Urothelium cell line (cell line): ENCODE measurements at regions not wholly inside any gene's neighbourhood (a gene's known extent, or its start where the extent isn't known, plus 50 kb on each side); places are given as distances from the start of the nearest gene placed in this dataset.

Experiments used
- DNase-seq: peaks from one replicate; pipeline ENCODE4 v3.0.0; 2011; ENCODE audit warnings: low spot score, mixed read lengths
- FAIRE-seq: peaks from 2 replicates; lab custom pipeline; 2011; peaks lifted over from hg19 to GRCh38; lab: Jason Lieb, UNC

DNA sequence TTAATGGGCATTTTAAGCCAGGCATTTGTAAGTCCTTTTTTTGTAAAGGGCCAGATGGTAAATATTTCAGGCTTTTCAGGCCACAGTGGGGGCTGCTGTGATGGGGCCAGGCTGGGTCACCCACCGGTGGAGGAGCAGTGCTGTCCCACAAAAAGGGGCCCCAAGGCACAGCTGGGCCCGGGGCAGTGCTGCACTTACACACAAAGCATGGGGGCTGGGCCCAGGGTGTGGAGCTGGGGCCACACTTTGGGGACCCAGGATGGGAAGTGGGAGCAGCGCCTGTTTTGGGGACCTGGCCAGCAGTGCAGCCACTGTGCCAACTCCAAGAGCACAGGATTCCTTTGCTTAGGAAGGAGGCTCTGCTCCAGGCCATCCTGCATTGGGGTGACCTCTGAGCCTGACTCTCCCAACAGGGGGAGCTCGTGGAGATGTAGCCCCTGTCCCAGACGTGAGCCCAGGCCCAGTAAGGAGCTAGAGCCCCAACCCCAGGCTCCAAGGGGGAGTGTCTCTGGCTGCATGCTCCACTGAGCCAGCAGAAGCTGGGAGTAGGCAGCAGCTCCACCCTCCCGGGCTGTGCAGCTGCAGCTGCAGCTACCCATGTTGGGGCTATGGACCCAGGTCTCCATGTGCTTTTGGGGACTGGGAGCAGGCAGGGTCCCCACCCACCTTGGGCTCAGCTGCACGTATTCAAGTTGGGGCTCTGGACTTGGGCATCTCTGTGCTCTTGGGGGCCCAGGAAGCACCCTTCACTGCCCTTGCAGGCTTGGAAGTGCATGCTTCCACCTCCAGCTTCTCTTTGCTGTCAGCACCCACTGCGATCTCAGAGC lies 1036.5 kb upstream of the CNTNAP5 start:
- FAIRE-seq (no peak), DNase-seq (no peak)

DNA sequence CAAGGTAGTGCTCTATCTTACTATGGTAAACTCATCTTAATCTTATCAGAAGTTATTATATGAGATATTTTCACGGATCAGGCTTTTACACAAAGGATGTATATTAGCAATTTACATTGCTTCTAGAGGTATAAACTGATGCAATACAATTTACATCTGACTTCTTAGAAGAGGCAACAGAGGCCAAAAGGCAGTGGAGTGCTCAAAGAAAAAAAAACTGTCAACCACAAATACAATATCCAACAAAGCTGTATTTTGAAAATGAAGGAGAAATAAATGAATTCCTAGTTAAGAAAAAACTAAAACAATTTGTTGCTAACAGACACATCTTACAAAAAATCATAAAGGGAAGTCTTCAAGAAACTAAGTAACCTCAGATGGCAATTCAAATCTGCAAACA lies 1031.5 kb upstream of the CNTNAP5 start:
- FAIRE-seq (no peak), DNase-seq (no peak)

DNA sequence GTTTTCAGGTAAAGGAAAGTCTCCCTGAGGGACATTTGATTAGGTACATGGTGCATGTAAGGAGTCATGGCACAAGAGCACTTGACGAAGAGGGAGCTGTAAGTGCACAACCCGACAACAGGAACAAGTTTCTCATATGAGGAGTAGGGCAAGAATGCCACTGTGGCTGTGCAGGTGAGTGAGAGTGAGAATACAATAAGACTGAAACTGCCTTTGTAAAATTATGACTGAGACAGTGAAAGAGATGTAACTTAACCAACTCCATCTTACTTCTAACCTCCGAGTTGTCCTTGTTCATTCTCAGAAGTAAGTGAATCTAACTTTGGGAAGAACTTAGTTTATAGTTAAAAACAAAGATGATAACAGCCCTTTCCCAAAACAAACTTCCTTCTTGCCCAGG lies 1025.8 kb upstream of the CNTNAP5 start:
- FAIRE-seq (peak; percentile 17), DNase-seq (no peak)

DNA sequence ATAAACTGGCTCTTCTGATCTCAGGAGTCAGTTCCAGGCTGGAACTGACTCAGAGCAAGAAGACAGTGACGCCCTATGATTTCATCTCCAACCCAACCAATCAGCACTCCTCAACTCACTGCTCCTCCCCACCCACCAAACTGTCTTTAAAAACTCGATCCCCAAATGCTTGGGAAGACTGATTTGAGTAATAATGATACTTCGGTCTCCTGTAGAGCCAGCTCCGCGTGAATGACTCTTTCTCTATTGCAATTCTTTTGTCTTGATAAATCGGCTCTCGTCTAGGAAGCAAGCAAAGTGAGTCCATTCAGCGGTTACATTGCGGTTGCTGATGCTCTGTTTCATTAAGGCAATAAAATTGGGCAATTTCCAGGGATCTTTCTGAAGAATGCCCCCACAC lies 1025.3 kb upstream of the CNTNAP5 start:
- FAIRE-seq (no peak), DNase-seq (no peak)

DNA sequence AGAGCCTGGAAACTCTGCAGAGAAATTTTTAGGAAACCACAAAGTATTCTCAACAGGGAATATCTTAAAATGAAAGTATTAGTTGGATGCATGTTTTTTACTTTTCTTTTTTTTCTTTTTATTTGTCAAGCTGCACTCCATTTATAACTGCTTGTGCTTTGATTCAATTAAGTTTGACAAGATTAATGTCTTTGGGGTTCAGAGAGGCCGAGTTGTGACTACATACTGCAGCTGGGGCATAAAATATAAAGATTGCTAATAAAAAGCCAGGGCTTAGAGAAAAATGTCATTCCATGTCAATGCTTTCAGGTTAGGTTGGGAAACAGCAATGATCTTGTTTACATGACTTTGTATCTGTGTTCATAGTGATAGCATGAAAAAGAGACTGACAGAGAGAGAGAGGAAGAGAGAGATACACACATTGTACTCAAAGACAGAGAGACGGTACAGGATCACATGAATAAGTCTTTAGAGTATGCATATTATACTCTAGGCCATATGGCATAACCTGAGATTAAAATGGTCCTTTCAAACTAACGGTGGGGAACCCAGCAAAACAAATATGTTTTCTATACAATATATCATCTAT lies 1022.3 kb upstream of the CNTNAP5 start:
- FAIRE-seq: no peak
- DNase-seq: no peak

DNA sequence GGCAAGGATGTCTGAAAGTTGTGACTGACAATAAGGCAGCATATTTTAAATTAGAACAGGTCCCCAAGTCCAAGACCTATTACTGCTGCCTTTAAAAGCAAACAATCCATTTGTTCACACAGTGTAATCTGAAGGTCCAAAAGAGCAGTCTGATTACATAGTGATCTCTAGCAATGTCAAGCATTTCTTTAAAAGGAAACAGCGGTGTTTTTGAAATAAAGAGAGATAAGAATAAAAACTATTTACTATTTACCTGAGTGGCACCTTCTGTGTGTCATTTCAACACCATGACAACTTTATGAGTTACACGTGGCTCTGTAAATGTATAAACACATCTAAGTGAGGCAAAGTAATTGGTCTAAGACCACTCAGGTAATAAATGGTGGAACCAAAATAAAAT lies 1009.9 kb upstream of the CNTNAP5 start:
- no peak for DNase-seq
- FAIRE-seq: no peak

DNA sequence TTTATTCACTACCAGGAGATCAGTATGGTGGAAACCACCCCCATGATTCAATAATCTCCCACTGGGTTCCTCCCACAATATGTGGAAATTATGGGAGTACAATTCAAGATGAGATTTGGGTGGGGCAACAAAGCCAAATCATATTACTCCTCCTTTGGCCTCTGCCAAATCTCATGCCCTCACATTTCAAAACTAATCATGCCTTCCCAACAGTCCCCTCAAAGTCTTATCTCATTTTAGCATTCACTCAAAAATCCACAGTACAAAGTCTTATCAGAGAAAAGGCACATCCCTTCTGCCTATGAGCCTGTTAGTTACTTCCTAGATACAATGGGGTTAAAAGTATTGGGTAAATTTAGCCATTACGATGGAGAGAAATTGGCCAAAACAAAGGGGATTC lies 989.5 kb upstream of the CNTNAP5 start:
- DNase-seq (no peak), FAIRE-seq (no peak)

DNA sequence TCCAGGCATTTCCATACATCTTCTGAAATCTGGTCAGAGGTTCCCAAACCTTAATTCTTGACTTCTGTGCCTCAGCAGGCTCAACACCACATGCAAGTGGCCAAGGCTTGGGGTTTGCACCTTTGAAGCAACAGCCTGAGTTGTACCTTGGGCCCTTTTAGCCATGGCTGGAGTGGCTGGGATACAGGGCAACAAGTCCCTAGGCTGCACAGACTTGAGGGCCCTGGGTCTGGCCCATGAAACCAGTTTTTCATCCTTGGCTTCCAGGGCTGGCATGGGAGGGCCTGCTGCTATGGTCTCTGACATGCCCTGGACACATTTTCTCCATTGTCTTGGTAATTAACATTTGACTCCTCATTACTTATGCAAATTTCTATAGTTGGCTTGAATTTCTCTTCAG lies 988.8 kb upstream of the CNTNAP5 start:
- DNase-seq: no peak
- no peak for FAIRE-seq

DNA sequence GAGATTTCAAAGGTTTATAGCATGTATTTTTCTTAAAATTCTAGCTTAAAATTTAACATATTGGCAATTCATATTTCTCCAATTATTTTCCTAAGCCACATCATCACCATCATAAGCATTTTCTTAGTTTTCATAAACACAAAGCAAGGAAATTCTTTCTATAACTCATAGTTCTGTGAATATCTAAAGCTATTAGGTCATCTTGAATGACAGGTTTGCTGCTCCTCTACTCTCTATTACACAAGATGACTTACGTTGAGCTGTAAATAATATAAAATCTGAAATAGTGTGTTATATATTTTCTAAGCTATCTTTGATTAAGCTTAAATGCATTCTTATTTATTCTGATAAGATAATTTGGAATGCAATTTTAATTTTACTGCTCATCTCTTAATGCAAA lies 984.6 kb upstream of the CNTNAP5 start:
- FAIRE-seq: no peak
- DNase-seq: no peak

DNA sequence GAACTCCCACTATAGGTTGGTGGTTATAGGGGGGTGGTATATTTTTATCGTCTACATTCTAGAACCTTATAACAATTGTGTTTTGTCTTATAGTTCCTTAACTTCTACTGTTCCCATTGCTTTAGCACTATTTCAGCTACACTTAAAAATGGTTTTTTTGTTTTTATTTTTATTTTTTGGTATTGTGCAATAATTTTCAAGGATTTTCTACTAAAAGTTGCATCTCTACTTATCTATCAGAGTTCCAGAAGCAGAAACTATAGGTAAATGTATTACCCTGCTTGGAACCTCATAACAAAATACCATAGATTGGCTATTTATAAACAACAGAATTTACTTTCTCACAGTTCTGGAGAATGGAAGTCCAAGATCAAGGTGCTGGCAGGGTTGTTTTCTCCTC lies 981.6 kb upstream of the CNTNAP5 start:
- DNase-seq (no peak), FAIRE-seq (no peak)

DNA sequence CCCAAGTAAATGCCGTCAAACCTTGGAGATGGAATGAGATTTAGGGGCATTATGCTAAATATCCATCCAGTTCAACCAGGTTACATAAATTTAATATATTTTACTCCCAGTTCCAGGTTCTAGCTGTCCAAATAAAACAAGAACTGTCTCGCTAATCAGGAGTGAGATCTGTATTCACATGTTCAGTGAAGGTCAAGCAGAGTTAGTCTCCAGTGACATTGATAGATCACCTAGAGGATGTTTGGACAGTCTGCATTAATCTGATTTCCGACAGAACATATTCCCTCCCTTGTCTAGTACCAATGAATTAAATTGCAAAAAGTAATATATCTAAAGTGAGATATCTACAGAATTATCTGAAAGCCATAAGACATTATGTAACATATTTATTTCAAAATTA lies 979.4 kb upstream of the CNTNAP5 start:
- FAIRE-seq: no peak
- DNase-seq: no peak

DNA sequence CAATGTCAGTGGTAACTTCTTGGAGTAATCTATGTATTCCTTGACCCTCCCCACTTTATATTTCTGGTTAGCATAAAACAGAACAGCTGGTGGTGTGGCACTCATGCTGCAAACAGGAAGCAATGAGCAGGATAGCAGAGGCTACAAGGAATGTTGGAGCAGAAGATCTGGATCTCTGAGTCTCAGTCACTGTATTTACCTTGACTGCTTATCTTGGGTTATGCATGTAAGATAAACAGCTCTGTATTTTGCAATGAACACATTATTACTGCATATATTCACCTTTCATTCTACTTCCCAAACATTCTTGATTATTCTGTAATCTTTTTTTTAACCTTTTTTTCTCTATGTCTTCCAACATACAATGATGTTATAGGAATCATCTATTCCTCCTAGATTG lies 977.9 kb upstream of the CNTNAP5 start:
- DNase-seq (no peak), FAIRE-seq (no peak)

DNA sequence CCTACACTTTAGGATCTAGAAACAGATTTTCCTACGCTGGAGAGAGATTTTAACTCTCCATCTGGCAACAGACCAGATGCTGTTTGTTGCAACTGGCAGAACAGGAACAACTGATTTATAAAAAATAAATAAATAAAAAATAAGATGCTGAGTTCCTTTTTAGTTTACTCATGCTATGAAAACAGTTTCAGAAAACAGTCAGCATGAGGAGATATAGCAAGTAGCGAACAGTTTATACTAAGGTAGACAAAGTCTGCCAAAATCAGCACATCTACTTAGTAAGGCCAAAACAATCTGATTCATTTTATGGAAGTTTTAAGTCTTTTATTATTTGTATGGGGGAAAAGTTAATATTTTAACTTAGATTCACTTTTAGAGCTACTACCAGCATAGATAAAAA lies 974.0 kb upstream of the CNTNAP5 start:
- FAIRE-seq (no peak), DNase-seq (no peak)

DNA sequence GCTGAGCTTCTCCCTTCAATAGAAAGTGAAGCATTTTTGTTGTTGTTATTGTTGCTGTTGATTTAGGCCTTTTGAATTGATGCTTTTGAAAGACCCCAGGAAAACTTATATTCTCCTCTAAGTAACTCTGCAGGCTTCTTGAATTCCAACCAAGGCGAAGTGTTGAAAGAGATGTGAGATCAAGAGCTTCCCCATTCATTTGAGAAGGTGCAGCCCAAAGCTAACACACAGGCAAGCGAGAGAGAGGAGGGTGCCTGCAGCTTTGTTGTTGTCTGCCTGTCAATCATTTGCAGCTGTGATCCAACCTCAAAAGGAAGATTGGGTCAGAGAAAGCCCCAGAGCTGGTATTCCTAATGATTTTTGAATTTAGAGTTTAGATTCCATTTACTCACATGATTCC lies 963.6 kb upstream of the CNTNAP5 start:
- DNase-seq (no peak), FAIRE-seq (no peak)

DNA sequence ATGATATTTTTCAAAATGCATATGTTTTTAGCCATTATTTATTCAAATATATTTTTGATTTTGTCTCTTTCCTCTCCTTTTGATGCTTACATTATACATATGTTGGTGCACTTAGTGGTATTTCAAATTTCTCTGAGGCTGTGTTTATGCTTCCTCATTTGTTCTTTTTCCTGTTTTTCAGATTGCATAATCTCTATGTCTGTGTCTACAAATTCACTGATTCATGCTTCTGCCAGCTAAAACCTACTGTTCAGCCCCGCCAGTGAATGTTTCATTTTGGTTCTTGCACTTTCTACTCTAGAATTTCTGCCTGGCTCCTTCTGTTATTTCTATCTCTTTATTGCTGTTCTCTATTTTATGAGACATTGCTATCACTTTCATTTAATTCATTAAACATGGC lies 951.7 kb upstream of the CNTNAP5 start:
- FAIRE-seq (no peak), DNase-seq (no peak)

DNA sequence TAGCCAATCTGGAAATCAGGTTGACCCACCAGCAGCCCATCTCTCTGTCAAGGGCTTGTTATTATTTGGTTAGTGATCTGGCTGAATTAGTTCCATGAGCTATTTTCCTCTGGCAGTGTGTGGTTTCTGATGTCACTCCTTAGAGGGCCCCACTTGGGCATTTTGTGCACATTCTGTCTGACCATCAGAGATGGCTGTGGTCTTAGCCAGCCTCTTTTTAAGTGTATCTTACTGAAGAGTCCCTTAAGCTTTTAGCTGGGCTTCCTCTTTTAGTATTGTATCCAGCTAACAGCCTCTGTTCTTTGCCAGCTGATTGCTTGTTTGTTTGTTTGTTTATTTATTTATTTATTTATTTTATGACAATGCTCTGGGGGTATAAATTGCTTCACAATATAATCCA lies 951.1 kb upstream of the CNTNAP5 start:
- no peak for FAIRE-seq

DNA sequence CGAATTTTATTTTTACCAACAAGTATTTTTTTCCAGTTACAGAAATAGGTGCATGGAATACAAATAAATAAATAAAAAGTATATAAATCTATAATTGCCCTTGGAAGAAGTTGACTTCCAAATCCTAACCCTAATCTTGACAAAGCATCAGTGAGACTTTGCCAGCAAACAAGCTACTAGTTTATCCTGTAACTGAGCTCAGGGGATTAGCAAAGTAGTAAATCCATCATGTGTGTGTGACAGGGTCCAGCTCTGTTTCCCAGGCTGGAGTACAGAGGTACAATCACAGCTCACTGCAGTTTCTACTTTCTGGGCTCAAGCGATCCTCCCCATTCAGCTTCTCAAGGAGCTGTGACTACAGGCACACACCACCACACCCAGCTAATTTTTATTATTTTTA lies 948.0 kb upstream of the CNTNAP5 start:
- FAIRE-seq (no peak), DNase-seq (no peak)

More for the DNA sequence above, 951.1 kb upstream of the CNTNAP5 start:
- peak; percentile 6 for DNase-seq

DNA sequence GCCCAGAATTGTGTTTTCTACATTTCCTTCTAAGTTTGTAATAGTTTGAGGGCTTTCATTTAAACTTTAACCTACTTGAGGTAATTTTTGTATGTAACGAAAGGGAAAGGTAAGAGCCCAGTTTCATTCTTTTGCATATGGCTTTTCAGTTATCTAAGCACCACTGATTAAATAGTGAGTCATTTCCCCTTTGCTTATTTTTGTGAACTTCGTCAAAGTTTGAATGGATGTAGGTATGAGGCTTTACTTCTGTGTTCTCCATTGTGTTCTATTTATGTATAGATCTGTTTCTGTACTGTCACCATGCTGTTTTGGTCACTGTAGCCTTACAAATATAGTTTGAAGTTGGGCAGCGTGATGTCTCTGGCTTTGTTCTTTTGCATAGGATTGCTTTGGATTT lies 944.8 kb upstream of the CNTNAP5 start:
- DNase-seq: no peak

DNA sequence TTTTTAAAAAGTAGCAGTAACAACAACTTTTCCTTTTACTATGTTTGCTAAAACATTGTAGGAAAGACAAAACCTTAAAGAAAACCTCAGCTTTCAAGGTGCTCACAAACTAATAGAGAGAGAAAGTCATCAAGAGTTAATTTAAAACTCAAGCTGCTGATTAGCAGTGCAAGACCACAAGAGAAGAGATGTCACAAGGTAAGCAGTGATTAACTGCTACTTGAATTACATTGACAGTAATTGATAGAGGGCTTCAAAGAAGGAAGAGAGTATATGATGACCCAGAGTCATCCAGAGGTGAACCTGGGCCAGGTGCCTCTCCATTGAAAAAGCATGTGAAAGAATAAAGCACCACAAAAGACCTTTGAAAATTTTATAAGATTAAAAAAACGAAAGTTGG lies 939.6 kb upstream of the CNTNAP5 start:
- DNase-seq (no peak), FAIRE-seq (no peak)

More for the DNA sequence above, 944.8 kb upstream of the CNTNAP5 start:
- FAIRE-seq: no peak

DNA sequence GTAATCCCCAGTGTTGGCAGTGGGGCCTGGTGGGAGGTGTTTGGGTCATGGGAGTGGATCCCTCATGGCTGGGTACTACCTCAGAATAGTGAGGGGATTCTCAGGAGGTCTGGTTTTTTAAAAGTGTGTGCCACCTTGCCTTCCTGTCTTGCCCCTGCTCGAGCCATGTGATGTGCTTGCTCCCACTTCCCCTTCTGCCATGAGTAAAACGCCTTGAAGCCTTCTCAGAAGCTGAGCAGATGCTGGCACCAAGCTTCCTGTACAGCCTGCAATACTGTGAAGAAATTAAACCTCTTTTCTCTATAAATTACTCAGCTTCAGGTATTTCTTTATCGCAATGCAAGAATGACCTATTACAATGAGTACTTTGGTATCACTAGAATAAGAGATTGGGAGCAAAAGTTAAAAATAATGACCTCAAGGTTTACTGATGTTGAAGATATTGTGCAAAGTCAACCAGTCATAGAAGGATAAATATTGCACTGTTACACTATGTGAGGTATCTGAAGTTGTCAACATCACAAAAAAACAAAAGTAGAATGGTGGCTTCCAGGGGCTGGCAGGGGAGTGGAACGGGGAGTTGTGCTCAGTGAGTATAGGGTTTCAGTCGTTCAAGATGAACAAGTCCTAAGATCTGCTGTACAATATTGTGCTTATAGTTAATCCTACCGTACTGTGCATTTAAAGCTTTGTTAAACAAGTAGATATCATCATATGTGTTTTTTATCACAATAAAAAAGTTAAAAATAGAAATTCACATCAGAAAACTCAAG lies 938.3 kb upstream of the CNTNAP5 start:
- FAIRE-seq (no peak), DNase-seq (no peak)

DNA sequence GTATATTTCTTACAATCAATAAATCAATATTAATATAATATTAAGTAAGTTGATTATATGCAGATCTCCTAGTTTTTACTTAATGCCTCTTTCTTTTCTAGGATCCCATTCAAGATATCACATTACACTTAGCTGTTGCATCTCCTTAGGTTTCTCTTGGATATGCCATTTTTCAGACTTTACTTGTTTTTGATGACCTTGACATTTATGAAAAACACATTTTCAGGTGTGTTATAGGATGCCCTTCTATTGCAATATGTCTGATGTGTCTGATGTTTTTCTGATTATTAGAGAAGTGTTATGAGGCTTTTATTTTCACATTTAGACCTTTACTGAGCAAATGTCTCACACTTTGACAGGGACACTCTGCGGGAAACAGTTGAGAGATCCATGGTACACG lies 933.6 kb upstream of the CNTNAP5 start:
- DNase-seq (no peak), FAIRE-seq (no peak)

DNA sequence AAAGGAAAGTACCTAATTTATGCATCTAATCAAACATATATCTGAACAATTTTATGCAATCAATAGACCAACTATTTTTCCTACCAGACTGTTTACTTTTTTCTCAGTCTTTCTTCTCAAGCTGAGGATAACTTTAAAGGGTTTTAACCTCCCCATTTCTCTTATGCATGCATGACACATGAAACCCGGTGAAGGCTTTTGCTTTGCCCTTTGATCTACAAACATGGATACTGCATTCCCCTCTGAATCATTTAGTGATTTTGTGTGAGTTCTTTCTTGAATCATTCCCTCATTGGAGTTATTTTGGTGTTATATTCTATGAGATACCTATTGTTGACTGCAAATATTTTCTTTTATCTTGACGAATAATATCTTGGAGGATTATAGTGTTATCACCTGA lies 931.9 kb upstream of the CNTNAP5 start:
- no peak for DNase-seq
- no peak for FAIRE-seq
